ENCODE measurements at regions not wholly inside any gene's neighbourhood (a gene's known extent, or its start where the extent isn't known, plus 50 kb on each side); places are given as distances from the start of the nearest gene placed in this dataset.

DNA sequence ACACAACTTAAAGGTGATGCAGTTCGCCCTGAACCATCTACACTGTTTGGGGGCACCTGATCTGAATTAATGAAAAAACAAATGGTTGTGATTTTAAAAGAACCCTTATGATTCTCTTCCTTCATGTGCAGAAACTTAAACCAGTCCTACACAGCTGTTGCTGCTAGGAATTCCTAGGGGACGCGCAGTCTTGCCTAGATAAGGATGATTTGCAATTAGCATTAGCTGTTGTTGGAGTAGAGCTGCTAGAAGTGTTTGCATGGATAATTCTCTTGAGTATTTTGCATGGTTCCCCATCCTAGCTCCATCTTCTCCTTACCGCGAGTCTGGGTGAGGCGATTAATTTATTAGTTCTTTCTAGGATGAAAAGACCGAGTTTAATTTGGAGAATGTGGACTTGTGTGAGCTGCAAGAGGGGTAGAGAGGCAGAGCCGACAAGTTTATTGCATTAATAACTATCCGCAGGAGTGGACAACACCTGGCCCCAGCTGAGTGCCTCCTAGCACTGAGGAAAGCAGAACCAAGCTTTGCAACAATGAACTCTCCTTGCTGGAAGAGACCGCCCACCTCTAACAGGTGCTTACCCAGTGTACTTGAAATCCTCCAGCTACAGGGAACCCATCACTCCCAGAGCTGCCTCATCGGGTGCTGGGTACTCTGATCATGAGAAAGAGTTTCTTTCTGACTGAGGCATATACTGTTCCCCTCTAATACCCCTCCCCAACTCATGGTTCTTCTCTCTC is 75.0 kb upstream of the WNT7A start:
- no peak overlapping the region for H3K4me3 ChIP-seq (ENCODE audit: low read length)
- no peak for DNase-seq
- no peak overlapping the region for H3K56ac ChIP-seq (ENCODE audit: low read length)
- no peaks in the 10 kb centered on the region for H3K27me3 ChIP-seq (ENCODE audit: insufficient read depth, low read length, poor library complexity)
- no peak overlapping the region for H4K8ac ChIP-seq (ENCODE audit: low read depth, low read length)
- H2BK120ac ChIP-seq (ENCODE audit: low read depth, low read length): no peak overlapping the region
- WGBS (ENCODE audit: extremely low coverage, insufficient coverage, low lambda C conversion rate): no CpG with 5 or more reads among the region's 11 CpGs
- H3K36me3 ChIP-seq (ENCODE audit: control insufficient read depth, insufficient read depth, low read length): no peaks in the 10 kb centered on the region
- no peak overlapping the region for H2AK5ac ChIP-seq (ENCODE audit: low read length)
- H3K4me2 ChIP-seq (ENCODE audit: low read length): no peak overlapping the region
- no peak overlapping the region for H2BK5ac ChIP-seq (ENCODE audit: low read length)
- H3K4ac ChIP-seq (ENCODE audit: low read depth, low read length): no peak overlapping the region
- H3K18ac ChIP-seq (ENCODE audit: low read length): no peak overlapping the region
- H3K27ac ChIP-seq (ENCODE audit: low read depth, low read length): no peak overlapping the region
- H3K9ac ChIP-seq (ENCODE audit: low read length): no peak overlapping the region
- H2BK15ac ChIP-seq (replicated peaks; ENCODE audit: low read depth): no peak overlapping the region
- H3K23ac ChIP-seq (ENCODE audit: low read length): no peak overlapping the region
- H3K4me1 ChIP-seq (ENCODE audit: control insufficient read depth, low read depth, low read length): peaks cover 9% of the 10 kb centered on the region
- H4K5ac ChIP-seq (ENCODE audit: low read length): no peak overlapping the region
- no peaks in the 10 kb centered on the region for H3K79me1 ChIP-seq (ENCODE audit: low read length)
- H3K79me2 ChIP-seq (ENCODE audit: control insufficient read depth, insufficient read depth, low read length): no peaks in the 10 kb centered on the region

DNA sequence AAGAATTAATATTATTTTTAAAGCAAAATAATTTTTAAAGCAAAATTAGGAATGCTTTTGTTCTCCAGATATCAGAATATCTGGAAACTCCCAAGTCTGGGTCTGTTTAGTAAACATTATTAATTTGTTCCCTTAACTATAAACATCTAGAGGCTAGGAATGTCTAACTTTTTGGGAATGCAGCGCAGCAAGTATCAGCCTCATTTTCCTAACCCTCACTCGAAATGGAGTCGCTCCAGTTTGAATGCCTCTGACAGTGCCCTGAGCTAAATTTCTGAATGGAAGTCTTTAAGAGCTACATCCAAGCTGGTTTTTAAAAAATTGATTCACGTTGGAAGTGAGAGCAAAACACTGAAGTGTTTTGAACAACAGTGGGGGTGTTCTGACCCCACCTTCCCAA is 74.4 kb upstream of the WNT7A start:
- H3K4me1 ChIP-seq (ENCODE audit: control insufficient read depth, low read depth, low read length): peaks cover 11% of the 10 kb centered on the region
- H2BK120ac ChIP-seq (ENCODE audit: low read depth, low read length): no peak overlapping the region
- H2AK5ac ChIP-seq (ENCODE audit: low read length): no peak overlapping the region
- no peaks in the 10 kb centered on the region for H3K79me2 ChIP-seq (ENCODE audit: control insufficient read depth, insufficient read depth, low read length)
- H4K8ac ChIP-seq (ENCODE audit: low read depth, low read length): no peak overlapping the region
- no peak overlapping the region for H3K4ac ChIP-seq (ENCODE audit: low read depth, low read length)
- no peaks in the 10 kb centered on the region for H3K27me3 ChIP-seq (ENCODE audit: insufficient read depth, low read length, poor library complexity)
- no peak overlapping the region for H2BK5ac ChIP-seq (ENCODE audit: low read length)
- no peaks in the 10 kb centered on the region for H3K36me3 ChIP-seq (ENCODE audit: control insufficient read depth, insufficient read depth, low read length)
- no CpG with 5 or more reads among the region's 4 CpGs for WGBS (ENCODE audit: extremely low coverage, insufficient coverage, low lambda C conversion rate)
- no peak overlapping the region for H3K18ac ChIP-seq (ENCODE audit: low read length)
- H3K9ac ChIP-seq (ENCODE audit: low read length): no peak overlapping the region
- H3K4me2 ChIP-seq (ENCODE audit: low read length): no peak overlapping the region
- no peak for DNase-seq
- H4K5ac ChIP-seq (ENCODE audit: low read length): no peak overlapping the region
- no peak overlapping the region for H3K27ac ChIP-seq (ENCODE audit: low read depth, low read length)
- no peak overlapping the region for H3K4me3 ChIP-seq (ENCODE audit: low read length)
- H2BK15ac ChIP-seq (replicated peaks; ENCODE audit: low read depth): no peak overlapping the region
- no peak overlapping the region for H3K23ac ChIP-seq (ENCODE audit: low read length)
- no peaks in the 10 kb centered on the region for H3K79me1 ChIP-seq (ENCODE audit: low read length)
- no peak overlapping the region for H3K56ac ChIP-seq (ENCODE audit: low read length)

DNA sequence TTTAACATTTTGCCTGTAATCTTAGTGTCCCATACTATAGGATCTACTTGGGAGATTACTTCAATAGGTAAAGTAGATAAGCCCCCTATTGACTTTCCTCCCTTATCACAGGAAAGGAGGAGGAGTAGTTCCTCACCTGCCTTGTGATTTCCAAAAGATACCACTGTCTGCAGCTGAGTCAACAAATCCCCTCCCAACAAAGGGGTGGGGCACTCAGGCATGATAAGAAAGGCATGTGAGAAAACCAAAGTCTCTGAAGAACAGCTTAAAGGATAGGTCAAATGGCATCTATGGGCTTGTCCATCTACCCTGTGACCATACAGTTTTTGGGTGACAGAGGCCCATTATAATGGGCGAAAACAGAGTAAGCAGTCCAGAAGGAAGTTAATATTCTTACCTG is 71.3 kb upstream of the WNT7A start:
- H3K4me3 ChIP-seq (ENCODE audit: low read length): no peak overlapping the region
- no peak overlapping the region for H3K4ac ChIP-seq (ENCODE audit: low read depth, low read length)
- H2BK5ac ChIP-seq (ENCODE audit: low read length): peak overlapping the region; percentile 91
- no peak overlapping the region for H4K5ac ChIP-seq (ENCODE audit: low read length)
- H4K8ac ChIP-seq (ENCODE audit: low read depth, low read length): no peak overlapping the region
- no peak overlapping the region for H3K56ac ChIP-seq (ENCODE audit: low read length)
- H3K9ac ChIP-seq (ENCODE audit: low read length): no peak overlapping the region
- H3K79me1 ChIP-seq (ENCODE audit: low read length): no peaks in the 10 kb centered on the region
- no CpG with 5 or more reads among the region's 1 CpG for WGBS (ENCODE audit: extremely low coverage, insufficient coverage, low lambda C conversion rate)
- DNase-seq: peak; percentile 96
- H2BK15ac ChIP-seq (replicated peaks; ENCODE audit: low read depth): no peak overlapping the region
- no peak overlapping the region for H3K4me2 ChIP-seq (ENCODE audit: low read length)
- no peak overlapping the region for H3K23ac ChIP-seq (ENCODE audit: low read length)
- H3K27me3 ChIP-seq (ENCODE audit: insufficient read depth, low read length, poor library complexity): no peaks in the 10 kb centered on the region
- no peaks in the 10 kb centered on the region for H3K36me3 ChIP-seq (ENCODE audit: control insufficient read depth, insufficient read depth, low read length)
- peak overlapping the region; percentile 3 for H3K27ac ChIP-seq (ENCODE audit: low read depth, low read length)
- no peak overlapping the region for H2BK120ac ChIP-seq (ENCODE audit: low read depth, low read length)
- H2AK5ac ChIP-seq (ENCODE audit: low read length): no peak overlapping the region
- H3K18ac ChIP-seq (ENCODE audit: low read length): no peak overlapping the region
- peaks cover 15% of the 10 kb centered on the region for H3K4me1 ChIP-seq (ENCODE audit: control insufficient read depth, low read depth, low read length)
- no peaks in the 10 kb centered on the region for H3K79me2 ChIP-seq (ENCODE audit: control insufficient read depth, insufficient read depth, low read length)

DNA sequence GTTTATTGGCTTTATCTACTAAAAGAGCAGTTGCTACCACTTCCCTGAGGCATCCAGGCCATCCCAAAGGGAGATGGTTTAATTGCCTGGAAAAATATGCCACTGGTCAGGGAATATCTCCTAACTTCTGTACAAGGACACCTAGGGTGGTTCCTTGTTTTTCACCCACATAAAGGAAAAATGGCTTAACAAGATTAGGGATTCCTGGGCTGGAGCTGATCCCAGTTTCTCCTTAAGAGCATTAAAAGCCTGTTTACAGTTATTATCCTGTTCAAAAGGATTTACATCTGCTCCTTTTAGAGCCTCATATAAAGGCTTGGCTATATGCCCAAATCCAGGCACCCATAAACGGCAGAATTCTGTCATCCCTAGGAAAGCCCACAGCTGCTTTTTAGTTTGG is 70.2 kb upstream of the WNT7A start:
- Histone ChIP-seq H3K56ac (ENCODE audit: low read length) (no peak overlapping the region), H3K4me3 (ENCODE audit: low read length) (no peak overlapping the region), H3K4me1 (ENCODE audit: control insufficient read depth, low read depth, low read length) (peaks cover 15% of the 10 kb centered on the region), H2AK5ac (ENCODE audit: low read length) (no peak overlapping the region), H3K4me2 (ENCODE audit: low read length) (no peak overlapping the region), H3K36me3 (ENCODE audit: control insufficient read depth, insufficient read depth, low read length) (no peaks in the 10 kb centered on the region), H3K23ac (ENCODE audit: low read length) (no peak overlapping the region), H4K8ac (ENCODE audit: low read depth, low read length) (no peak overlapping the region), H2BK120ac (ENCODE audit: low read depth, low read length) (peak overlapping the region; percentile 23), H3K4ac (ENCODE audit: low read depth, low read length) (peak overlapping the region; percentile 70), H3K18ac (ENCODE audit: low read length) (peak overlapping the region; percentile 81), H3K27ac (ENCODE audit: low read depth, low read length) (peak overlapping the region; percentile 28), H3K79me2 (ENCODE audit: control insufficient read depth, insufficient read depth, low read length) (no peaks in the 10 kb centered on the region), H3K79me1 (ENCODE audit: low read length) (no peaks in the 10 kb centered on the region), H4K5ac (ENCODE audit: low read length) (no peak overlapping the region), H2BK5ac (ENCODE audit: low read length) (peak overlapping the region; percentile 83), H3K9ac (ENCODE audit: low read length) (no peak overlapping the region), H3K27me3 (ENCODE audit: insufficient read depth, low read length, poor library complexity) (no peaks in the 10 kb centered on the region), H2BK15ac (replicated peaks; ENCODE audit: low read depth) (no peak overlapping the region)
- no CpG with 5 or more reads among the region's 1 CpG for WGBS (ENCODE audit: extremely low coverage, insufficient coverage, low lambda C conversion rate)
- no peak for DNase-seq

DNA sequence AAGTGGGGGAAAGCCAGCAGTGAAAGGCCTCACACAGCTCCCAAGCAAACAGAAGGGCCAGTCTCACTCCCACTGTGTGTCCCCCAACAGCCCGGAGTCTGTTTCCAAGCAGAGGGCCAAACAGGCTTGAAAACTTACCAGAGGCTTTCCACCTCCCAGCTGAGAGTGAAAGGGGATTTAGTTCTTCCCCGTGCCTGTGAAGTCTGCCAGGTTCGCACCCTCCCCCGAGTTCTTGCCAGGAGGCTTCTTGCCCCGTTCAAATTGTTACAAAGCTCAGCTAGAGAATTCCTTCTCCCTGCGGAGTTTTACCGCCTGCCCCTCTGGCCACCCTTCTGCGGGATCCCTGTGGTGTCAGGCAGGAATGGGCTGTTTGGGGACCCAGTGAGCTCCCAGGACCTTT is 68.0 kb upstream of the WNT7A start:
- Histone ChIP-seq H2AK5ac (ENCODE audit: low read length) (no peak overlapping the region), H3K56ac (ENCODE audit: low read length) (peak overlapping the region; percentile 62), H2BK5ac (ENCODE audit: low read length) (peak overlapping the region; percentile 86), H3K4ac (ENCODE audit: low read depth, low read length) (peak overlapping the region; percentile 2), H3K36me3 (ENCODE audit: control insufficient read depth, insufficient read depth, low read length) (no peaks in the 10 kb centered on the region), H2BK120ac (ENCODE audit: low read depth, low read length) (no peak overlapping the region), H3K27ac (ENCODE audit: low read depth, low read length) (peak overlapping the region; percentile 48), H3K4me2 (ENCODE audit: low read length) (no peak overlapping the region), H3K79me2 (ENCODE audit: control insufficient read depth, insufficient read depth, low read length) (no peaks in the 10 kb centered on the region), H2BK15ac (replicated peaks; ENCODE audit: low read depth) (no peak overlapping the region), H3K23ac (ENCODE audit: low read length) (no peak overlapping the region), H4K8ac (ENCODE audit: low read depth, low read length) (no peak overlapping the region), H3K79me1 (ENCODE audit: low read length) (no peaks in the 10 kb centered on the region), H4K5ac (ENCODE audit: low read length) (no peak overlapping the region), H3K27me3 (ENCODE audit: insufficient read depth, low read length, poor library complexity) (no peaks in the 10 kb centered on the region), H3K4me3 (ENCODE audit: low read length) (no peak overlapping the region), H3K9ac (ENCODE audit: low read length) (peak overlapping the region; percentile 6), H3K18ac (ENCODE audit: low read length) (peak overlapping the region; percentile 36), H3K4me1 (ENCODE audit: control insufficient read depth, low read depth, low read length) (peaks cover 15% of the 10 kb centered on the region)
- DNase-seq: peak; percentile 83
- no CpG with 5 or more reads among the region's 8 CpGs for WGBS (ENCODE audit: extremely low coverage, insufficient coverage, low lambda C conversion rate)

DNA sequence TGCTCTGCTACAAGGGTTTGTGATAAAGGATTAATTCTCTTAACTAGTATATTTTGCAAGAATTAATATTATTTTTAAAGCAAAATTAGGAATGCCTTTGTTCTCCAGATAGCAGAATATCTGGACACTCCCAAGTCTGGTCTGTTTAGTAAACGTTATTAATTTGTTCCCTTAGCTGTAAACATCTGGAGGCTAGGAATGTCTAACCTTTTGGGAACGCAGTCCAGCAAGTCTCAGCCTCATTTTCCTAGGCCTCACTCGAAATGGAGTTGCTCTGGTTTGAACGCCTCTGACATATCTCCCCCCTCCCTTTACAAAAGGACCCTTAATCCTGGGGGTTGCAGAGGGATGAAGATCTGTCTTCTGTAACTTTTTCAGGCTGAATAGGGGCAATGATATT is 59.3 kb upstream of the WNT7A start:
- Histone ChIP-seq H3K18ac (ENCODE audit: low read length) (no peak overlapping the region), H3K27ac (ENCODE audit: low read depth, low read length) (no peak overlapping the region), H3K56ac (ENCODE audit: low read length) (no peak overlapping the region), H3K23ac (ENCODE audit: low read length) (no peak overlapping the region), H3K4me1 (ENCODE audit: control insufficient read depth, low read depth, low read length) (no peaks in the 10 kb centered on the region), H3K36me3 (ENCODE audit: control insufficient read depth, insufficient read depth, low read length) (no peaks in the 10 kb centered on the region), H3K4me2 (ENCODE audit: low read length) (no peak overlapping the region), H2AK5ac (ENCODE audit: low read length) (no peak overlapping the region), H2BK15ac (replicated peaks; ENCODE audit: low read depth) (no peak overlapping the region), H2BK120ac (ENCODE audit: low read depth, low read length) (no peak overlapping the region), H3K4ac (ENCODE audit: low read depth, low read length) (no peak overlapping the region), H3K27me3 (ENCODE audit: insufficient read depth, low read length, poor library complexity) (no peaks in the 10 kb centered on the region), H3K79me2 (ENCODE audit: control insufficient read depth, insufficient read depth, low read length) (no peaks in the 10 kb centered on the region), H3K4me3 (ENCODE audit: low read length) (no peak overlapping the region), H3K9ac (ENCODE audit: low read length) (no peak overlapping the region), H2BK5ac (ENCODE audit: low read length) (no peak overlapping the region), H4K8ac (ENCODE audit: low read depth, low read length) (no peak overlapping the region), H3K79me1 (ENCODE audit: low read length) (no peaks in the 10 kb centered on the region), H4K5ac (ENCODE audit: low read length) (no peak overlapping the region)
- WGBS (ENCODE audit: extremely low coverage, insufficient coverage, low lambda C conversion rate): no CpG with 5 or more reads among the region's 4 CpGs
- no peak for DNase-seq

All from mesendoderm (in vitro differentiated cells).